ENCODE measurements at regions not wholly inside any gene's neighbourhood (a gene's known extent, or its start where the extent isn't known, plus 50 kb on each side); places are given as distances from the start of the nearest gene placed in this dataset.

GRCh38 chr1:219434923-219435297, 178.0 kb downstream of the ZC3H11B start:
- no peak for ATAC-seq
- Mint-ChIP-seq H3K9me3 (no peaks in the 10 kb centered on the region), H3K27ac (no peak overlapping the region), H3K27me3 (no peaks in the 10 kb centered on the region), H3K4me3 (no peak overlapping the region), H3K4me1 (no peaks in the 10 kb centered on the region)
- no peak for DNase-seq

- Mint-ChIP-seq H3K4me1 (no peaks in the 10 kb centered on the region), H3K27me3 (no peaks in the 10 kb centered on the region), H3K9me3 (no peaks in the 10 kb centered on the region), H3K4me3 (no peak overlapping the region), H3K27ac (no peak overlapping the region)
- ATAC-seq (no peak), DNase-seq (no peak)
These were observed 178.5 kb downstream of the ZC3H11B start for GRCh38 chr1:219434285-219434922.

- no peak overlapping the region for H3K4me3 Mint-ChIP-seq
- H3K27ac Mint-ChIP-seq = no peak overlapping the region
- DNase-seq = no peak
- no peaks in the 10 kb centered on the region for H3K27me3 Mint-ChIP-seq
- H3K4me1 Mint-ChIP-seq = no peaks in the 10 kb centered on the region
- peaks cover 0 to 4% of the 10 kb centered on the region in 2 donors for H3K9me3 Mint-ChIP-seq
- ATAC-seq = no peak
These were observed 179.3 kb downstream of the ZC3H11B start for GRCh38 chr1:219433496-219434131.

- DNase-seq (no peak), ATAC-seq (no peak)
- Mint-ChIP-seq H3K27ac (no peak overlapping the region), H3K4me3 (no peak overlapping the region), H3K9me3 (peaks cover 0 to 4% of the 10 kb centered on the region in 2 donors), H3K4me1 (no peaks in the 10 kb centered on the region), H3K27me3 (no peaks in the 10 kb centered on the region)
These were observed 179.9 kb downstream of the ZC3H11B start for GRCh38 chr1:219433001-219433400.

GRCh38 chr1:219432191-219432606, 180.7 kb downstream of the ZC3H11B start:
- no peaks in the 10 kb centered on the region for H3K27me3 Mint-ChIP-seq
- H3K4me3 Mint-ChIP-seq = no peak overlapping the region
- DNase-seq (no peak), ATAC-seq (no peak)
- no peak overlapping the region for H3K27ac Mint-ChIP-seq
- no peaks in the 10 kb centered on the region for H3K4me1 Mint-ChIP-seq
- H3K9me3 Mint-ChIP-seq = peaks cover 0 to 4% of the 10 kb centered on the region in 2 donors

- peaks cover 0 to 4% of the 10 kb centered on the region in 2 donors for H3K9me3 Mint-ChIP-seq
- H3K27ac Mint-ChIP-seq = no peak overlapping the region
- DNase-seq = no peak
- H3K4me1 Mint-ChIP-seq = no peaks in the 10 kb centered on the region
- no peaks in the 10 kb centered on the region for H3K27me3 Mint-ChIP-seq
- no peak overlapping the region for H3K4me3 Mint-ChIP-seq
- ATAC-seq = no peak
These were observed 182.5 kb downstream of the ZC3H11B start for GRCh38 chr1:219430419-219430818.

GRCh38 chr1:219428651-219429050, 184.3 kb downstream of the ZC3H11B start:
- Mint-ChIP-seq H3K27me3 (no peaks in the 10 kb centered on the region), H3K9me3 (peaks cover 0 to 4% of the 10 kb centered on the region in 2 donors), H3K27ac (no peak overlapping the region), H3K4me3 (no peak overlapping the region), H3K4me1 (no peaks in the 10 kb centered on the region)
- ATAC-seq (no peak), DNase-seq (no peak)

- DNase-seq = no peak
- ATAC-seq = no peak
- Mint-ChIP-seq H3K9me3 (peaks cover 0 to 4% of the 10 kb centered on the region in 2 donors), H3K27ac (no peak overlapping the region), H3K4me1 (no peaks in the 10 kb centered on the region), H3K4me3 (no peak overlapping the region), H3K27me3 (no peaks in the 10 kb centered on the region)
These were observed 184.9 kb downstream of the ZC3H11B start for GRCh38 chr1:219427989-219428388.

GRCh38 chr1:219427403-219427802, 185.5 kb downstream of the ZC3H11B start:
- Mint-ChIP-seq H3K27me3 (no peaks in the 10 kb centered on the region), H3K4me1 (no peaks in the 10 kb centered on the region), H3K4me3 (no peak overlapping the region)

GRCh38 chr1:219422811-219423598, 189.9 kb downstream of the ZC3H11B start:
- no peaks in the 10 kb centered on the region for H3K4me1 Mint-ChIP-seq
- DNase-seq (no peak), ATAC-seq (no peak)
- no peaks in the 10 kb centered on the region for H3K9me3 Mint-ChIP-seq
- no peaks in the 10 kb centered on the region for H3K27me3 Mint-ChIP-seq
- H3K4me3 Mint-ChIP-seq = no peak overlapping the region
- H3K27ac Mint-ChIP-seq = no peak overlapping the region

More at GRCh38 chr1:219427403-219427802, 185.5 kb downstream of the ZC3H11B start:
- ATAC-seq (no peak), DNase-seq (no peak)
- Mint-ChIP-seq H3K9me3 (peaks cover 0 to 4% of the 10 kb centered on the region in 2 donors), H3K27ac (no peak overlapping the region)

GRCh38 chr1:219420913-219421312, 192.0 kb downstream of the ZC3H11B start:
- no peak overlapping the region for H3K4me3 Mint-ChIP-seq
- ATAC-seq (no peak), DNase-seq (no peak)
- H3K9me3 Mint-ChIP-seq = no peaks in the 10 kb centered on the region
- H3K4me1 Mint-ChIP-seq = no peaks in the 10 kb centered on the region
- H3K27me3 Mint-ChIP-seq = no peaks in the 10 kb centered on the region
- H3K27ac Mint-ChIP-seq = no peak overlapping the region

GRCh38 chr1:219419860-219420259, 193.0 kb downstream of the ZC3H11B start:
- no peaks in the 10 kb centered on the region for H3K27me3 Mint-ChIP-seq
- H3K4me1 Mint-ChIP-seq = no peaks in the 10 kb centered on the region
- DNase-seq (no peak), ATAC-seq (no peak)
- H3K4me3 Mint-ChIP-seq = no peak overlapping the region
- no peaks in the 10 kb centered on the region for H3K9me3 Mint-ChIP-seq
- H3K27ac Mint-ChIP-seq = no peak overlapping the region

GRCh38 chr1:219419065-219419464, 193.8 kb downstream of the ZC3H11B start:
- no peaks in the 10 kb centered on the region for H3K4me1 Mint-ChIP-seq
- no peak overlapping the region for H3K27ac Mint-ChIP-seq
- no peaks in the 10 kb centered on the region for H3K27me3 Mint-ChIP-seq
- H3K4me3 Mint-ChIP-seq = no peak overlapping the region
- ATAC-seq (no peak), DNase-seq (no peak)
- H3K9me3 Mint-ChIP-seq = no peaks in the 10 kb centered on the region

- H3K27me3 Mint-ChIP-seq = no peaks in the 10 kb centered on the region
- H3K27ac Mint-ChIP-seq = no peak overlapping the region
- no peak overlapping the region for H3K4me3 Mint-ChIP-seq
- ATAC-seq (no peak), DNase-seq (no peak)
- H3K9me3 Mint-ChIP-seq = no peaks in the 10 kb centered on the region
- no peaks in the 10 kb centered on the region for H3K4me1 Mint-ChIP-seq
These were observed 195.3 kb downstream of the ZC3H11B start for GRCh38 chr1:219417610-219418009.

- no peaks in the 10 kb centered on the region for H3K27me3 Mint-ChIP-seq
- no peaks in the 10 kb centered on the region for H3K4me1 Mint-ChIP-seq
- peak; percentile 39 to 41 for DNase-seq
- ATAC-seq = peak; percentile 77
- H3K27ac Mint-ChIP-seq = no peak overlapping the region
- H3K4me3 Mint-ChIP-seq = no peak overlapping the region
- no peaks in the 10 kb centered on the region for H3K9me3 Mint-ChIP-seq
These were observed 196.2 kb downstream of the ZC3H11B start for GRCh38 chr1:219416598-219417238.

GRCh38 chr1:219415915-219416314, 197.0 kb downstream of the ZC3H11B start:
- H3K27ac Mint-ChIP-seq = no peak overlapping the region
- H3K4me1 Mint-ChIP-seq = no peaks in the 10 kb centered on the region

More at GRCh38 chr1:219415915-219416314, 197.0 kb downstream of the ZC3H11B start:
- H3K27me3 Mint-ChIP-seq = no peaks in the 10 kb centered on the region
- no peak for DNase-seq
- H3K4me3 Mint-ChIP-seq = no peak overlapping the region
- no peaks in the 10 kb centered on the region for H3K9me3 Mint-ChIP-seq
- no peak for ATAC-seq

All from stimulated activated naive CD8-positive, alpha-beta T cell treated with anti-CD3 and anti-CD28 coated beads, Interleukin-15, amount 100 ng/mL, for 72 hours (primary cell).